OCI-LY7 (cell line): ENCODE measurements at regions not wholly inside any gene's neighbourhood (a gene's known extent, or its start where the extent isn't known, plus 50 kb on each side); places are given as distances from the start of the nearest gene placed in this dataset.

ENCODE experiments used
- BruUV-seq: library from RNA; stranded (reverse); fragments of 400-500 nt; replicated peaks from 2 replicates; lab custom pipeline; 2021; lab: Mats Ljungman, UMichigan
- CTCF ChIA-PET: fragments of 300-600 bp; sonication (Branson Sonifier 250); formaldehyde crosslinking; loops from one replicate; lab custom pipeline; 2022; ENCODE audit warnings: antibody characterized with exemption; ENCODE audit not compliant: unreplicated experiment; lab: Charles Lee
- POLR2A ChIA-PET: fragments of 300-600 bp; sonication (Branson Sonifier 250); formaldehyde crosslinking; loops from one replicate; lab custom pipeline; 2022; ENCODE audit warnings: antibody characterized with exemption; lab: Charles Lee
- DNase-seq: peaks from one replicate; pipeline ENCODE4 v3.0.0-alpha.2; 2015; ENCODE audit warnings: low spot score
- H2AFZ ChIP-seq: fragments of 200-600 bp; sonication (generic), shearing (Covaris generic); 2 replicates; pipeline ENCODE4 v1.6.1; 2014; ENCODE audit warnings: mild to moderate bottlenecking, antibody characterized with exemption, low read length, moderate library complexity
- H3K27ac ChIP-seq: fragments of 200-600 bp; sonication (generic); 2 replicates; pipeline ENCODE4 v1.5.1; 2014; ENCODE audit warnings: mixed run types, low read depth, mild to moderate bottlenecking, moderate library complexity, low read length, inconsistent platforms; ENCODE audit not compliant: poor library complexity, severe bottlenecking
- H3K36me3 ChIP-seq: fragments of 200-600 bp; sonication (generic); 2 replicates; pipeline ENCODE4 v1.6.1; 2014; ENCODE audit warnings: mild to moderate bottlenecking, antibody characterized with exemption, low read length, moderate library complexity, mixed read lengths; ENCODE audit not compliant: insufficient read depth
- H3K4me1 ChIP-seq: fragments of 200-600 bp; sonication (generic); 2 replicates; pipeline ENCODE4 v1.5.1; 2014; ENCODE audit warnings: mild to moderate bottlenecking, low read length; ENCODE audit not compliant: insufficient read depth, poor library complexity, severe bottlenecking
- H3K4me2 ChIP-seq: fragments of 200-600 bp; sonication (generic); 2 replicates; pipeline ENCODE4 v1.6.1; 2014; ENCODE audit warnings: mild to moderate bottlenecking, low read length
- H3K4me3 ChIP-seq: fragments of 200-600 bp; sonication (generic); 2 replicates; pipeline ENCODE4 v1.5.1; 2014; ENCODE audit warnings: mild to moderate bottlenecking, low read depth, low read length; ENCODE audit not compliant: poor library complexity, severe bottlenecking
- H3K79me2 ChIP-seq: fragments of 200-600 bp; sonication (generic); 2 replicates; pipeline ENCODE4 v1.6.1; 2016; ENCODE audit warnings: low read depth, mild to moderate bottlenecking, low read length, moderate library complexity, mixed read lengths; ENCODE audit not compliant: insufficient read depth
- H3K9me2 ChIP-seq: fragments of 200-600 bp; sonication (generic); 2 replicates; pipeline ENCODE4 v1.6.1; 2016; ENCODE audit warnings: mild to moderate bottlenecking, low read length, mixed read lengths; ENCODE audit not compliant: insufficient read depth
- H3K9me3 ChIP-seq: fragments of 200-600 bp; sonication (generic); 2 replicates; pipeline ENCODE4 v1.6.1; 2014; ENCODE audit warnings: mild to moderate bottlenecking, mixed run types, low read length, mixed read lengths
- H4K20me1 ChIP-seq: fragments of 200-600 bp; sonication (generic); 2 replicates; pipeline ENCODE4 v1.6.1; 2014; ENCODE audit warnings: mild to moderate bottlenecking, antibody characterized with exemption, low read length, moderate library complexity, mixed read lengths; ENCODE audit not compliant: insufficient read depth
- EZH2phosphoT487 ChIP-seq: fragments of 200-600 bp; sonication (generic); IDR thresholded peaks from 2 replicates; pipeline ENCODE4 v1.6.1; 2018; ENCODE audit warnings: low read depth, borderline replicate concordance, mild to moderate bottlenecking, mixed run types, antibody characterized with exemption, low read length, moderate library complexity, mixed read lengths
- intact Hi-C: fragments of 100-400 bp; cut with micrococcal nuclease; formaldehyde crosslinking; loops from one replicate; pipeline ENCODE4 v1.10.0; 2022; ENCODE audit not compliant: unreplicated experiment
- TF ChIP-seq, protein P1 (sequence below): fragments of 200-600 bp; sonication (generic); conservative IDR thresholded peaks from 2 replicates; pipeline ENCODE4 v1.5.1; 2014; ENCODE audit warnings: mild to moderate bottlenecking, antibody characterized with exemption, low read length, moderate library complexity, mixed read lengths

DNA sequence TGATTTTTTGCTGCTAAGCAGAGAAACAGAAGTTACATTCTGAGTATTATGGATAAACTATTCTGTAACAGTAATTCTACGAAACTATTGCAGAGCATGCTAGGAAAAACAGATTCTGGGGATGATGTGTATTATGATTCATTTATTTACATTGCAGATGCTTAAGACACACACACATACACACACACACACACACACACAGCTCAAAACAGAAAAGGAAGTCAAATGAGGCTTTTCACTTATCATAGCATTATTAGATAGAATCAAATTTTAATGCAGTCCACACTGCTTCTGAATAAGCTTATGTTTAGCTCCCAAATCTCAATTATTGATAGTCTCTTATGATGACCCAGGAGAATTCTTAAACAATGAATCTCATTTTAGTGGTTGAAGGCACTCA, 307.2 kb downstream of the HGF start:
- TF ChIP-seq, protein P1, sequence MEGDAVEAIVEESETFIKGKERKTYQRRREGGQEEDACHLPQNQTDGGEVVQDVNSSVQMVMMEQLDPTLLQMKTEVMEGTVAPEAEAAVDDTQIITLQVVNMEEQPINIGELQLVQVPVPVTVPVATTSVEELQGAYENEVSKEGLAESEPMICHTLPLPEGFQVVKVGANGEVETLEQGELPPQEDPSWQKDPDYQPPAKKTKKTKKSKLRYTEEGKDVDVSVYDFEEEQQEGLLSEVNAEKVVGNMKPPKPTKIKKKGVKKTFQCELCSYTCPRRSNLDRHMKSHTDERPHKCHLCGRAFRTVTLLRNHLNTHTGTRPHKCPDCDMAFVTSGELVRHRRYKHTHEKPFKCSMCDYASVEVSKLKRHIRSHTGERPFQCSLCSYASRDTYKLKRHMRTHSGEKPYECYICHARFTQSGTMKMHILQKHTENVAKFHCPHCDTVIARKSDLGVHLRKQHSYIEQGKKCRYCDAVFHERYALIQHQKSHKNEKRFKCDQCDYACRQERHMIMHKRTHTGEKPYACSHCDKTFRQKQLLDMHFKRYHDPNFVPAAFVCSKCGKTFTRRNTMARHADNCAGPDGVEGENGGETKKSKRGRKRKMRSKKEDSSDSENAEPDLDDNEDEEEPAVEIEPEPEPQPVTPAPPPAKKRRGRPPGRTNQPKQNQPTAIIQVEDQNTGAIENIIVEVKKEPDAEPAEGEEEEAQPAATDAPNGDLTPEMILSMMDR: no peak
- no peak for TF ChIP-seq EZH2phosphoT487
- Histone ChIP-seq H4K20me1 (no peaks in the 10 kb centered on the region), H3K79me2 (no peaks in the 10 kb centered on the region), H3K9me2 (no peaks in the 10 kb centered on the region), H2AFZ (no peak overlapping the region), H3K4me2 (no peak overlapping the region), H3K9me3 (no peaks in the 10 kb centered on the region), H3K27ac (no peak overlapping the region), H3K4me3 (no peak overlapping the region), H3K4me1 (peaks cover 4% of the 10 kb centered on the region), H3K36me3 (no peaks in the 10 kb centered on the region)
- intact Hi-C loops: no loop called here
- ChIA-PET POLR2A (interaction anchor here (1.2 kb wide), 1 partner anchor 30 kb away, joined by 4 read pairs; no protein-coding TSS in a partner anchor), CTCF (no interaction called here)
- no TSS peak for BruUV-seq
- DNase-seq: no peak

DNA sequence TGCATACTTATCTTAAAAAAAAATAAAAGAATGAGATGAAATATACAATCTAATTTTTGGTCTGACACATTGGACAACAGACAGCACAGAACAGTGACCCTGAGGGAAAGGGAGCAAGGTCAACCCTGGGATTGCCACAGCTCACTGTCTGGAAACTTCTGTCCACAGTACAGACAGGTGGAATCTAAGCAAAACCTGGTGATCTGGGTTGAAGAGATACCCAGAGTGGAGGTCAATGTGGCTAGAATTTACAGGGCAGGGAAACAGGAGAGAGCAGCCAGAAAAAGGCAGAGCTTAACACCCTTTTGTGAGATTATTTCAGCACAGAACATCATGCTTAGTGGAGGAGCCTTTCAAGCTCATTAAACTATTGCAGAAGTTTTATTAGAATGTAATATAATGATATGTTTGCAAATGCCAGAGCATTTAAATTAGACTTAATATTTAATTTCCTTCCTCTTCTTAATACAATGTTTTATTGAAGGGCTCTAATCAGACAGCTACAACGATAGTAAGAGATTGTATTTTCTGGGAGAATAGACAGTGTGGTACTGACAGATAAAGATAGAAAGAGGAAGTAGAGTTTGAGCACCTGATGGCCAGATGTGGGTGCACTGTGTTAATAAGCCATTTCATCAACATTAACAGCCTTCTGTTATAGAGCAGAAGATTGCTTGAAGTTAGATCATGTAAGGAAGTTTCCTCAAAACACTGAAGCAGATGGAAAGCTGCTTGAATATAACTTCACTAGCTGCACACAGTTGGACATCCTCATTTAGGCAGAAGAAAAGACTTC, 309.4 kb downstream of the HGF start:
- H3K79me2 ChIP-seq: no peaks in the 10 kb centered on the region
- H2AFZ ChIP-seq: no peak overlapping the region
- no peaks in the 10 kb centered on the region for H3K9me3 ChIP-seq
- intact Hi-C loops: no loop called here
- no peak overlapping the region for H3K4me2 ChIP-seq
- POLR2A ChIA-PET: interaction anchor here (1.1 kb wide), 1 partner anchor 43 kb away, joined by 3 read pairs; no protein-coding TSS in a partner anchor
- H3K27ac ChIP-seq: no peak overlapping the region
- H4K20me1 ChIP-seq: no peaks in the 10 kb centered on the region
- peak; percentile 21 for DNase-seq
- CTCF ChIA-PET: no interaction called here
- peaks cover 4% of the 10 kb centered on the region for H3K4me1 ChIP-seq
- BruUV-seq: no TSS peak
- TF ChIP-seq EZH2phosphoT487: no peak
- TF ChIP-seq, protein P1: no peak
- no peaks in the 10 kb centered on the region for H3K9me2 ChIP-seq
- no peak overlapping the region for H3K4me3 ChIP-seq
- no peaks in the 10 kb centered on the region for H3K36me3 ChIP-seq

DNA sequence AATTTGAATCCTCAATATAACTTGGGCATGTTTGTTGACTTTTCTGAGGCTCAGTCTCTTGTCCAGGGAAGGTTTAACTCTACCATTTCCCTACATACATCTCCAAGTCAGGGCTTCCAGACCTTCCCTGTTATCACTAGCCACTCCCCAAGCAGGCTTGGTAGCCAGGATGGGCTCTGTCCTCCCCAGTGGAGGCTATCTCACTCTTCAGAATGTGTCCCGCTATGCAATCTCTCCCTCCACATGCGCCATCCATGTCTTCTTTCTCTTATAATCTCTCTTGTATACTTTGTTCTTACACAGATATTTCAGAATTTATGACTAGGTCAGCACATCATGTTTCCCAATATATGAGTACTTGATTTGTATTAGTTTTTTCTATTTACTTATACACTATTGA, 310.4 kb downstream of the HGF start:
- Histone ChIP-seq H3K4me2 (no peak overlapping the region), H4K20me1 (no peaks in the 10 kb centered on the region), H3K9me3 (no peaks in the 10 kb centered on the region), H3K4me3 (no peak overlapping the region), H3K9me2 (no peaks in the 10 kb centered on the region), H3K36me3 (no peaks in the 10 kb centered on the region), H2AFZ (no peak overlapping the region), H3K27ac (no peak overlapping the region), H3K79me2 (no peaks in the 10 kb centered on the region), H3K4me1 (peaks cover 4% of the 10 kb centered on the region)
- ChIA-PET CTCF (no interaction called here), POLR2A (no interaction called here)
- BruUV-seq: no TSS peak
- DNase-seq: no peak
- intact Hi-C loops: no loop called here
- no peak for TF ChIP-seq EZH2phosphoT487
- TF ChIP-seq, protein P1: no peak
